K562 (cell line): ENCODE measurements at regions not wholly inside any gene's neighbourhood (a gene's known extent, or its start where the extent isn't known, plus 50 kb on each side); places are given as distances from the start of the nearest gene placed in this dataset.

ENCODE experiments used
- CBX2 ChIP-seq: fragments of 200-600 bp; sonication (generic); IDR thresholded peaks from one replicate; pipeline ENCODE4 v1.6.1; 2012; ENCODE audit warnings: mild to moderate bottlenecking, low read length, inconsistent platforms; ENCODE audit not compliant: insufficient read depth, poor library complexity, severe bottlenecking
- CHD1 ChIP-seq: fragments of 200-600 bp; sonication (generic); IDR thresholded peaks from one replicate; pipeline ENCODE4 v1.6.1; 2012; ENCODE audit warnings: mild to moderate bottlenecking, moderate library complexity, low read length, inconsistent platforms
- CXXC5 ChIP-seq: fragments of 250-450 bp; sonication (Bioruptor Pico); IDR thresholded peaks from 2 replicates; pipeline ENCODE4 v1.8.0; 2022; ENCODE audit warnings: inconsistent platforms, mild to moderate bottlenecking, moderate library complexity
- GATA2 ChIP-seq: sonication (generic); formaldehyde crosslinking; IDR thresholded peaks from 2 replicates; pipeline ENCODE4 v1.4.0; 2020; ENCODE audit warnings: mild to moderate bottlenecking, missing genetic modification reagents
- HMGN3 ChIP-seq: IDR thresholded peaks from 2 replicates; pipeline ENCODE4 v1.6.1; 2011; ENCODE audit warnings: borderline replicate concordance, low read depth, mild to moderate bottlenecking, mixed read lengths, low read length; ENCODE audit not compliant: insufficient read length; ENCODE audit errors: extremely low read depth
- KLF10 ChIP-seq: fragments of 250-450 bp; sonication (Bioruptor Pico); IDR thresholded peaks from 2 replicates; pipeline ENCODE4 v1.6.1; 2021; ENCODE audit warnings: matching md5 sums
- PTBP1 ChIP-seq: fragments of 200-400 bp; formaldehyde crosslinking; IDR thresholded peaks from 2 replicates; pipeline ENCODE4 v1.6.1; 2017; ENCODE audit warnings: low read depth, low read length
- SOX6 ChIP-seq: fragments of 450-650 bp; IDR thresholded peaks from 2 replicates; pipeline ENCODE4 v1.6.1; 2014; ENCODE audit warnings: mild to moderate bottlenecking
- TAF7 ChIP-seq: fragments of 450-650 bp; IDR thresholded peaks from 2 replicates; pipeline ENCODE4 v1.6.1; 2016; ENCODE audit warnings: missing genetic modification characterization, missing compliant biosample characterization
- ZBTB7A ChIP-seq: IDR thresholded peaks from 2 replicates; pipeline ENCODE4 v1.6.1; 2011; ENCODE audit warnings: low read depth, mild to moderate bottlenecking, low read length, moderate library complexity, borderline replicate concordance; ENCODE audit not compliant: control insufficient read depth
- TF ChIP-seq, protein P1 (sequence below): fragments of 250-450 bp; sonication (Bioruptor Pico); IDR thresholded peaks from 2 replicates; pipeline ENCODE4 v1.8.0; 2021; ENCODE audit warnings: borderline replicate concordance, mild to moderate bottlenecking, moderate library complexity; ENCODE audit not compliant: poor library complexity, severe bottlenecking
- TF ChIP-seq, protein P2 (sequence below): sonication (generic); formaldehyde crosslinking; IDR thresholded peaks from 2 replicates; pipeline ENCODE4 v1.8.1; 2023; ENCODE audit warnings: mild to moderate bottlenecking, missing genetic modification reagents
- TF ChIP-seq, protein P3 (sequence below): sonication (generic); formaldehyde crosslinking; IDR thresholded peaks from 2 replicates; pipeline ENCODE4 v1.8.1; 2023; ENCODE audit warnings: mild to moderate bottlenecking, missing genetic modification reagents
- TF ChIP-seq, protein P4 (sequence below): sonication (generic); formaldehyde crosslinking; IDR thresholded peaks from 2 replicates; pipeline ENCODE4 v1.8.1; 2022; ENCODE audit warnings: missing genetic modification reagents

DNA sequence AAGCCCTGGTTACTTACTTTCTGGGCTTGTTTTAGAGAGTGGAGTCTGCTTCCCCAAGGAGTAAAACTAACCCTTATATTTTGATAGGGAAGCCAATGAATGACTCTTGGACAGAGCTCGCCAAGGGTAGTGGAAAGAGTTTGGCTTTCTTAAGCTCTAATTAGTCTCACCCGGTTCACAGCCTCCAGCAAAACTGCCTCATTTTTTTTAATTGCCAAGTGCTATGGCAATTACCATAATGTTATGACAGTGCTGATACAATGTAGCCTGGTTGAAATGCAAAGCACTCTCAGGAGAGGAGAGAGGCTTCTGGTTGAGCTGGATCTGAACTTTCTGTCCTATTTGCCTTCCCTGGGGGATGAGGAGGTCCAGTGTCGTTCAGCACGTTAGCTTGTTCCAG, 376.1 kb upstream of the CHRM2 start:
- TF ChIP-seq ZBTB7A (no peak), CXXC5 (CRISPR knock-in tag) (no peak), CHD1 (no peak), GATA2 (no peak), SOX6 (no peak), HMGN3 (no peak), TAF7 (tag) (no peak), PTBP1 (no peak), KLF10 (CRISPR knock-in tag) (no peak), CBX2 (no peak)
- TF ChIP-seq, protein P1, sequence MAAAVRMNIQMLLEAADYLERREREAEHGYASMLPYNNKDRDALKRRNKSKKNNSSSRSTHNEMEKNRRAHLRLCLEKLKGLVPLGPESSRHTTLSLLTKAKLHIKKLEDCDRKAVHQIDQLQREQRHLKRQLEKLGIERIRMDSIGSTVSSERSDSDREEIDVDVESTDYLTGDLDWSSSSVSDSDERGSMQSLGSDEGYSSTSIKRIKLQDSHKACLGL (CRISPR knock-in tag): no peak
- TF ChIP-seq, protein P2, sequence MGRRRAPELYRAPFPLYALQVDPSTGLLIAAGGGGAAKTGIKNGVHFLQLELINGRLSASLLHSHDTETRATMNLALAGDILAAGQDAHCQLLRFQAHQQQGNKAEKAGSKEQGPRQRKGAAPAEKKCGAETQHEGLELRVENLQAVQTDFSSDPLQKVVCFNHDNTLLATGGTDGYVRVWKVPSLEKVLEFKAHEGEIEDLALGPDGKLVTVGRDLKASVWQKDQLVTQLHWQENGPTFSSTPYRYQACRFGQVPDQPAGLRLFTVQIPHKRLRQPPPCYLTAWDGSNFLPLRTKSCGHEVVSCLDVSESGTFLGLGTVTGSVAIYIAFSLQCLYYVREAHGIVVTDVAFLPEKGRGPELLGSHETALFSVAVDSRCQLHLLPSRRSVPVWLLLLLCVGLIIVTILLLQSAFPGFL (CRISPR knock-in tag): no peak
- TF ChIP-seq, protein P3, sequence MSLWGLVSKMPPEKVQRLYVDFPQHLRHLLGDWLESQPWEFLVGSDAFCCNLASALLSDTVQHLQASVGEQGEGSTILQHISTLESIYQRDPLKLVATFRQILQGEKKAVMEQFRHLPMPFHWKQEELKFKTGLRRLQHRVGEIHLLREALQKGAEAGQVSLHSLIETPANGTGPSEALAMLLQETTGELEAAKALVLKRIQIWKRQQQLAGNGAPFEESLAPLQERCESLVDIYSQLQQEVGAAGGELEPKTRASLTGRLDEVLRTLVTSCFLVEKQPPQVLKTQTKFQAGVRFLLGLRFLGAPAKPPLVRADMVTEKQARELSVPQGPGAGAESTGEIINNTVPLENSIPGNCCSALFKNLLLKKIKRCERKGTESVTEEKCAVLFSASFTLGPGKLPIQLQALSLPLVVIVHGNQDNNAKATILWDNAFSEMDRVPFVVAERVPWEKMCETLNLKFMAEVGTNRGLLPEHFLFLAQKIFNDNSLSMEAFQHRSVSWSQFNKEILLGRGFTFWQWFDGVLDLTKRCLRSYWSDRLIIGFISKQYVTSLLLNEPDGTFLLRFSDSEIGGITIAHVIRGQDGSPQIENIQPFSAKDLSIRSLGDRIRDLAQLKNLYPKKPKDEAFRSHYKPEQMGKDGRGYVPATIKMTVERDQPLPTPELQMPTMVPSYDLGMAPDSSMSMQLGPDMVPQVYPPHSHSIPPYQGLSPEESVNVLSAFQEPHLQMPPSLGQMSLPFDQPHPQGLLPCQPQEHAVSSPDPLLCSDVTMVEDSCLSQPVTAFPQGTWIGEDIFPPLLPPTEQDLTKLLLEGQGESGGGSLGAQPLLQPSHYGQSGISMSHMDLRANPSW (CRISPR knock-in tag): no peak
- TF ChIP-seq, protein P4, sequence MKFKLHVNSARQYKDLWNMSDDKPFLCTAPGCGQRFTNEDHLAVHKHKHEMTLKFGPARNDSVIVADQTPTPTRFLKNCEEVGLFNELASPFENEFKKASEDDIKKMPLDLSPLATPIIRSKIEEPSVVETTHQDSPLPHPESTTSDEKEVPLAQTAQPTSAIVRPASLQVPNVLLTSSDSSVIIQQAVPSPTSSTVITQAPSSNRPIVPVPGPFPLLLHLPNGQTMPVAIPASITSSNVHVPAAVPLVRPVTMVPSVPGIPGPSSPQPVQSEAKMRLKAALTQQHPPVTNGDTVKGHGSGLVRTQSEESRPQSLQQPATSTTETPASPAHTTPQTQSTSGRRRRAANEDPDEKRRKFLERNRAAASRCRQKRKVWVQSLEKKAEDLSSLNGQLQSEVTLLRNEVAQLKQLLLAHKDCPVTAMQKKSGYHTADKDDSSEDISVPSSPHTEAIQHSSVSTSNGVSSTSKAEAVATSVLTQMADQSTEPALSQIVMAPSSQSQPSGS (CRISPR knock-in tag): no peak
